DND-41 (cell line): ENCODE measurements at regions not wholly inside any gene's neighbourhood (a gene's known extent, or its start where the extent isn't known, plus 50 kb on each side); places are given as distances from the start of the nearest gene placed in this dataset.

ENCODE experiments used
- CTCF ChIP-seq: IDR thresholded peaks from 2 replicates; pipeline ENCODE4 v1.5.1; 2012; ENCODE audit warnings: borderline replicate concordance, low read length, moderate library complexity, mild to moderate bottlenecking; ENCODE audit not compliant: poor library complexity, severe bottlenecking; ENCODE audit errors: extremely low read depth
- EZH2 ChIP-seq: IDR thresholded peaks from 3 replicates; pipeline ENCODE4 v1.6.1; 2012; ENCODE audit warnings: borderline replicate concordance, low read depth, mild to moderate bottlenecking, moderate library complexity, low read length, inconsistent platforms; ENCODE audit not compliant: severe bottlenecking

DNA sequence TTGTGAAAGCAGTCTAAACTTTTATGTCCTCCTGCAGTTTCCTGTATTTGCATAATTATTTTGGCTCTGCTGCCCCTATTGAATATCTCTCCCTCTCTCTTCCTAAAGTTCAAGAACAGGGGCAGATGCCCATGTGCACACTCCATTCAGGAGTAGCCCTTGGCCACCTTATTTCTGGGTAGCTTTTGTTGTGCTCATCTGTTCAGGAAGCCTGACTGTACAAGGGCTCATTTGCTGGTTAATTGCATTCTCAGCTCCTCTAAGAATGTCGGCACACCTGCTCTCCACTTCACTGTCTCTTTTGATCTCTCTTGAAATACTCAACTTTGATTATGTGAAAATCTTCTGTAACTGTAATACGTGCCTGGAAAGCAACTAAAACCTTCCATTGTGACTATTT, 1378.8 kb upstream of the CDH8 start:
- TF ChIP-seq CTCF (no peak), EZH2 (no peak)
